ENCODE measurements at regions not wholly inside any gene's neighbourhood (a gene's known extent, or its start where the extent isn't known, plus 50 kb on each side); places are given as distances from the start of the nearest gene placed in this dataset.

DNA sequence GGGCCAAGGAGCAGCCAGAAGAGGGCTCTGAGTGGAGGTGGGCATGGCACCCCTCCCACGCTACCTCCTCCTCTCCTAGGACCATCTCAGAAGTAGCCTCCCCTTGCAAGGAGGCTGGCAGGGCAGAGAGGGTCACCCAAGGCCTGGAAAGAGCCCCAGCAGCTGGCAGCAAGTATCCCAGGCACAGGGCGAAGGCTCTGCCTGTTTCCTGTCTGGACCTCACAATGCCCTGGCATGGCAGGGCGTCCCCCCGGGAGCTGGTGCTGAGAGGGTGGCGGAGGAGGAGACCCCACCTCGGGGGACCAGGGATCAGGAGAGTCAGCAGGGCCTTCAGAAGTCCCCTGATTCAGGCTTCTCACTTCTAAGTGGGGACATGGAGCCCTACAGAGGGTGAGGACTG is 66.2 kb upstream of the TAF1B start:
- TF ChIP-seq CTCF (conservative IDR thresholded peaks at IDR 0.05; ENCODE audit: control insufficient read depth, insufficient read depth, low read depth, low read length), result no peak
- DNase-seq (ENCODE audit: low read depth), result no peak

DNA sequence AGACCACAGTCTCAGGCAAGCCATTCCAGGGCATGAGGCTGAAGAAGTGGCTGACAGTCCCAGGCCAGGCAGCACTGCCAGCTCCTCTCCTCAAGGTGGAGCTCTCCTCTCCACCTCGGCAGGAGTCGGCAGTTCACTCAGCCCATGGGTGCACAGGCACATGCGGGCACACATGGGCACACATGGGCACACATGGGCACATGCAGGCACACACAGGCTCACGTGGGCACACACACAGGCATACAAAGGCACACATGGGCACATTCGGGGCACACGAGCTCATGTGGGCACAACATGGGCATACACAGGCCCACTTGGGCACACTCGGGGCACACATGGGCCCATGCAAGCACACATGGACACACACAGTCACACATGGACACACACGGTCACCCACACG is 65.3 kb upstream of the TAF1B start:
- H3K4me3 ChIP-seq (ENCODE audit: control insufficient read depth, low read depth, low read length), result no peak overlapping the region
- DNase-seq (ENCODE audit: low read depth), result no peak
- TF ChIP-seq CTCF (conservative IDR thresholded peaks at IDR 0.05; ENCODE audit: control insufficient read depth, insufficient read depth, low read depth, low read length), result peak; percentile 29

More for the DNA sequence above, 66.2 kb upstream of the TAF1B start:
- no peak overlapping the region for H3K4me3 ChIP-seq (ENCODE audit: control insufficient read depth, low read depth, low read length)

GRCh38 chr2:9778471-9779316 is 64.6 kb upstream of the TAF1B start:
- DNase-seq (ENCODE audit: low read depth), result no peak
- TF ChIP-seq CTCF (conservative IDR thresholded peaks at IDR 0.05; ENCODE audit: control insufficient read depth, insufficient read depth, low read depth, low read length), result no peak
- no peak overlapping the region for H3K4me3 ChIP-seq (ENCODE audit: control insufficient read depth, low read depth, low read length)

DNA sequence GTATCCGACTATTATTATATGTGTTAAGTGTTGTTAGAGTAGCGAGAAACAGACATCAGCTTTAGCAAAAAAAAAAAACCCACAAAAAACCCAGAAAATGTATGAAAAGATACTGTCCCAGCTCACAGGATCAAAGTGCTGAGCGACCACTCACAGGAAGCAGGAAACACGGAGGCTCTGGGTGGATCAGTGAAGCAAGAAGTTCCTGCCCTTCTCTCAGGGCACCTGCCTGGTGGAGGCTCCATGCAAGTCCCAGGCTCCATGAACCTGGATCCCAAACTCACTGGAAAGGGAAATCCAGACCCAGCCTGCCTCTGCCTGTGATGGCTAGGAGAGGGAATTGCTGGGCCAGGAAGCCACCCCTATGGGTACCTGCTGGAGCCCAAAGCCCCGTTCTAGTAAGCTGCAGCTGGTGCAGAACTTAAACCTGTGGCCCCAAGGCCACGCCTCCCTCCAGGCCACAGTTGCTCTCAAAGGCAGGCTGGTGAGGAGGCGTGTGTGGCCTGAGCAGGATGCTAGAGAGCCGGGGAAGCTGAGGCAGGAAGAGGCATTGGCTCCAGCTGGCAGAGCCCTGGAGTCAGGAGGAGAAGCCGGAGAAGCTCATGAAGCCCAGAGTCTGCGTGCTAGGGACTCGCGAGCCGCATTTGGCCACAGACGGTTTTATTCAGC is 63.5 kb upstream of the TAF1B start:
- no peak for DNase-seq (ENCODE audit: low read depth)
- no peak overlapping the region for H3K4me3 ChIP-seq (ENCODE audit: control insufficient read depth, low read depth, low read length)
- TF ChIP-seq CTCF (conservative IDR thresholded peaks at IDR 0.05; ENCODE audit: control insufficient read depth, insufficient read depth, low read depth, low read length), result no peak

DNA sequence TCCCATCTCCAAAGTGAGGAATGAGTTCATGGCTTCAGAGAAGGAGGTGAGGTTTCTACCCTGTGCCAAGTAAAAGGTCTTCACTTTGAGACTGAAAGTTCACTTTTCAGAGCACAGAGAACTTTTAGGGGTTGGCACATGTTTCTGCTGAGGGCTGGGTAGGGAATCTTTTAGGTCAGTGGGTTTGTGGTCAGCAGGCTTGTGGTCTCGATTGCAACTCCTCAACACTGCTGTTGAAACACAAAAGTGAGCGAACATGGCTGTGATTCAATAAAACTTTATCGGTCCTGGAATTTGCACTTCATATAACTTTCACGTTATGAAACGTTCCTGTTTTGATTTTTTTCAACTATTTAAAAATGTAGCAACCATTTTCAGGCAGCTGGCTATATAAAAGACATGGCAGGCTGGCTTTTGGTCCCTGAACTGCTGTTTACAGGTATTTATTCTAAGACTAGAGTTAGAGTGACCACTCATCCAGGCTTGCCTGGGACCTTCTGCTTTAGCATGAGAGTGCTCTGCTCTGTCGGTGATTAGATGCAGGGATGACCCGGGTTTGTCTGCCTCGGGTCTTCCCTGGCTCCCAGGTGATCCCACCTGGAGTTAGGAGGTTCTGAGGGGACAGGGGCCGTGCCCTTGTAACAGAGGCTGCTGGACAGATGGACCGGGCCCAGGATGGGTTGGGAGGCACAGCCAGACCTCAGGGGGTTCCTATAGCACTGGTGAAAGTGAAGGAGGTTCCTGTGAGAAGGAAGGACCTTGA is 62.7 kb upstream of the TAF1B start:
- no peak for DNase-seq (ENCODE audit: low read depth)
- TF ChIP-seq CTCF (conservative IDR thresholded peaks at IDR 0.05; ENCODE audit: control insufficient read depth, insufficient read depth, low read depth, low read length), result no peak
- no peak overlapping the region for H3K4me3 ChIP-seq (ENCODE audit: control insufficient read depth, low read depth, low read length)

- TF ChIP-seq CTCF (conservative IDR thresholded peaks at IDR 0.05; ENCODE audit: control insufficient read depth, insufficient read depth, low read depth, low read length), result no peak
- DNase-seq (ENCODE audit: low read depth), result no peak
- H3K4me3 ChIP-seq (ENCODE audit: control insufficient read depth, low read depth, low read length), result no peak overlapping the region
These were observed 62.0 kb upstream of the TAF1B start for GRCh38 chr2:9781252-9781651.

Measured in fibroblast of mammary gland (primary cell).